NCI-H2196 (cell line): ENCODE measurements at regions not wholly inside any gene's neighbourhood (a gene's known extent, or its start where the extent isn't known, plus 50 kb on each side); places are given as distances from the start of the nearest gene placed in this dataset.
"Not testable (repeated sequence)": the region's sequence is repeated elsewhere in the genome, so short reads cannot be mapped to it uniquely, and the experiment has no call there.

Experiments used
- DNase-seq: peaks from one replicate; lab custom pipeline; 2025; ENCODE audit not compliant: unreplicated experiment; lab: John Stamatoyannopoulos, UW

DNA sequence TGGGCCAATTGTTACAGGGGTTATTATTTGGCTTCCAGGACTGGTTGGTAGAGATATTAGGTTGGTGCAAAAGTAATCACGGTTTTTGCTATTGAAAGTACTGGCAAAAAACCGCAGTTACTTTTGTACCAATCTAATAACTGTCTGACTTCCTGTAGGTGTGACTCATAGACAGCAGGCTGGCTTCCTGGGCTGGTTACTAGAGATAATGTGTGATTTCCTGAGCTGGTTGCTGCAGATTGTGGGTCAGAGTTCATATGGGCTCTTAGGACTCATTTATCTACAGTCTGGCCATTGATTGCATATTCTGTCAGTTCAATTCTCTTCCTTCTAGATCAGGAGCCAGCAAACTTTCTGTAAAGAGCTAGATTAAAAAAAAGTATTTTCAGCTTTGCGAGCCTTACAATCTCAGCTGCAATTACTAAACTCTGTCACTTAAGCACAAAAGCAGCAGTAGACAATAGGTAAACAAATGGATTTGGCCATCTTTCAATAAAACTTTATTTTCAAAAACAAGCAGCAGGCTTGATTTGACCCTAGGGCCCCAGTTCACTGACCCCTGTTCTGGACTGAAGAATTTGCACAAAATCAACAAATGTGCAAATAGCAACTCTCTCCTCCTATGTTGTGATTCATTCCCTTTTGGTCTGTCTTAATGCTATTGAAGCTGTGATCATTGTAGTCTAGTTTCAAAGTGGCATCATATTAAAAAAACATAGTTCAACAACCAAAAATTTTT, 50.8 kb upstream of the BOD1L1 start:
- DNase-seq: no peak

DNA sequence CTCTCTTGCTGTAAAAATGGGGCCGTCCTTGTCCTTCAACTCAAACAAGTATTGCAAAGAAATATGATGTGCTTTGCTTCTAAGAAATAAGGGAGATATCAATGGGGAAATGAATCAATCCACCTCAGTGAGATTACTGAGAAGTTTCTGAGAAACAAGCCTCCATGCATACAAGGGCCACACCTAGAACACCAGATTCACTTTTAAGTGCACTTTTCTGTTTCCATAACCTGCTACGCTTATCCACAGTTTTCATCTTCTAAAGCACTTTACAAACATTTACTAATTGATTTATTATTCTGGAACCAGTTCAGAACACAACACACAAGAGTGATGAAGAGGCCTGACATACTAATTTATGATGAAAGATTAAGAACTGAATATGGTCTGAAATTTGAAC, 54.0 kb upstream of the BOD1L1 start:
- no peak for DNase-seq

DNA sequence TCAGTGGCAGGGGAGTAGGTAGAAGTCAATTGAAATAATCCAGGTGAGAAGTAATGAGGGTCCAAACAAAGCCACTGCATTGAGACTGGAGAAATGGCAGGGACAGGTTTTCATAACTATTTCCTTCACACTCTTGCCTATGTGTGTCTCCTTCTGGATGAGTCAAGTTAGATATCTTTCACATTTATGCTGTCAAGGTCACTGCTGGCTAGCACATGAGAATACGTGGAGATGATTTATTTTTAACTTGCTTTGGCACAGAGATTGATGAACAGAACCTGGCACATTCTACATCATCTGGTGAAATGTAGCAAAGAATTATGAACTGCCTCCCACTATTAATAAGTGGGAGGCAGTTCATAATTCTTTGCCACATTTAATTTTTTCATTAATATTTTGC, 66.7 kb upstream of the BOD1L1 start:
- DNase-seq: no peak

DNA sequence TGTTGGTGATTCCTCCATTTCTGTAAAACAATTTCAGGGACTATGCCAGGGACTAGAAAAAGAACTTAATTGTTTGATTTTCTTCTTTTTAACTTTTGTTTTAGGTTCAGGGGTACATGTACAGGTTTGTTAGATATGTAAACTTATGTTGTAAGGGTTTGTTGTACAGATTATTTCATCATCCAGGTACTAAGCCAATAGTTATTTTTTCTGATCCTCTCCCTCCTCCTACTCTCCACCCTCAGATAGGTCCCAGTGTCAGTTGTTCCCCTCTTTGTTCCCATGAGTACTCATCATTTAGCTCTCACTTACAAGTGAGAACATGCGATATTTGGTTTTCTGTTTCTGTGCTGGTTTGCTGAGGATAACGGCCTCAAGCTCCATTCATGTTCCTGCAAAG, 70.8 kb upstream of the BOD1L1 start:
- DNase-seq: no peak

- no peak for DNase-seq
These were observed 72.7 kb upstream of the BOD1L1 start for GRCh38 chr4:13700021-13700857.

DNA sequence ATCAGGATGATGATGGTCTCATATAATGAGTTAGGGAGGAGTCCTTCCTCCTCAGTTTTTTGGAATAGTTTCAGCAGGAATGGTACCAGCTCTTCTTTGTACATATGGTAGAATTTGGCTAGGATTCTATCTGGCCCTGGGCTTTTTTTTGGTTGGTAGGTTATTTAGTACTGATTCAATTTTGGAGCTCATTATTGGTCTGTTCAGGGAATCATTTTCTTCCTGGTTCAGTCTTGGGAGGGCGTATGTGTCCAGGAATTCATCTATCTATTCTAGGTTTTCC, 73.3 kb upstream of the BOD1L1 start:
- DNase-seq: not testable (repeated sequence)

- DNase-seq: no peak
These were observed 74.5 kb upstream of the BOD1L1 start for GRCh38 chr4:13701937-13702446.

GRCh38 chr4:13703096-13703495, 75.6 kb upstream of the BOD1L1 start:
- no peak for DNase-seq

DNA sequence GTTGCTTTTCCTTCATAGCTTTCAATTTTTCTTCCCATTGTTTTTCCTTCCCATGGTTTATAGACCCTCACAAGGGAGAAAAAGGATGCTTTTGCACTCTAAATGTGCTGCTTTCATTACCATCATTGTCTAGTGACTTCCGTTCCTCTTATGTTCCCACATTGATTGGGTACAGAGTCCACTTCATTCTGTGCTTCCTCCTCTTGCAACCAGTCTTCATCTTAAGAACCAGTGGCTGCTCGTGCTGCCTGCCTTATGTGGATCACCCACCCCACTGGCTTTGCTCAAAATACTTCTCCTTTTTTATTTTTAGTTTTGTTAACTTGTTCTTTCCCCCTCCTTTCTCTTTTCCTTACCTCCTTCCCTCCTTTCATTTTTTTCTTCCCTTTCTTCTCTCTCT, 76.5 kb upstream of the BOD1L1 start:
- DNase-seq: no peak

GRCh38 chr4:13704761-13705160, 77.2 kb upstream of the BOD1L1 start:
- DNase-seq: no peak

GRCh38 chr4:13705521-13706041, 78.1 kb upstream of the BOD1L1 start:
- peak; percentile 49 for DNase-seq

- no peak for DNase-seq
These were observed 78.6 kb upstream of the BOD1L1 start for GRCh38 chr4:13706120-13706519.

DNA sequence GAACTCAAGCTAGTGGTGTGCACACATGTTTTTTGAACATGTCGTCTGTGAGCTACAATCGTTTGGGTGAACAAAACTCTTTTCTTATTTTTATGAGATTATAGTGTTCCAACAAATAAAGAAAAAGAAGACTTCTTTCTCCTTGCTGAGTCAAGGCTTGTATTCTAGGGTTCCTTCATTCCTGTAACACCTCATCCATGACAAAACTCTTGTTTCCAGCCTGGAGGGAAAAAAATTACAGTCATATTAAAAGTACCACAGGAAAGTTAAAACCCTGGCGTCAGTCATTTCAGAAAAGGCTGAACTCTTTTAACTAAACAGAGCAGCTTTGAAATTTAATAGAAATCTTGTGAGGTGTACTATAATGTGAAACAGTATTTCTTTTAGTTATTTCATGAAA, 79.2 kb upstream of the BOD1L1 start:
- DNase-seq: no peak

DNA sequence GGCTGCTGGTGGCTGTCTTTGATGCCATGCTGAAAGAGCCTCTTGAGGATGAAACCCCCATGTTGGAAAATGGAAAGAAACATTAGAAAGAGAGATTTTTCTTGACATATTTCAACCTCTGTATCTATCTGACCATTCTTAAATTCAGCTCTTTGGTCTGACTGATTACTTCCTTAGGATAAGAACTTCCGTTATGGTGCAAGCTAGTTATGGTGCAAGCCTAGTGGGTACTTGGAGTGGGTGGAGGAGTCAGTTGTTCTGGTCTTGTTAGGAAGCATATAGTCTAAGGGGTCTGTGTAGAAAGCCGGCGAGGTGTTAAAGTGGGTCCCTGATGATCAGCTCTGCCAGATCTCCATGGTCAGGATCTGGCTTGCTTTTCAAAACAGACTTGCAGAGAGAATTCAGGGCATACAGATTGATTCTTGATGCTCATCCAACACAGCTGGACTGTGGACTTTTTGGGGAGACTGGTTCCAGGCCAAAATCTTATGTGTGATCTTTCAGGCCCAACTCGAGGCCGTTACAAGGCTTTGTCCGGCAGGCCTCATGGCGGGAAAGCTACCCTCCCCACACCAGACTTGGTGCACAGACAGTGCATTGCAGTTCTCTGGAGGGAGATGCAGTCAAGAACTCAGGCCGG, 82.8 kb upstream of the BOD1L1 start:
- no peak for DNase-seq

- DNase-seq: no peak
These were observed 83.8 kb upstream of the BOD1L1 start for GRCh38 chr4:13711233-13711785.

DNA sequence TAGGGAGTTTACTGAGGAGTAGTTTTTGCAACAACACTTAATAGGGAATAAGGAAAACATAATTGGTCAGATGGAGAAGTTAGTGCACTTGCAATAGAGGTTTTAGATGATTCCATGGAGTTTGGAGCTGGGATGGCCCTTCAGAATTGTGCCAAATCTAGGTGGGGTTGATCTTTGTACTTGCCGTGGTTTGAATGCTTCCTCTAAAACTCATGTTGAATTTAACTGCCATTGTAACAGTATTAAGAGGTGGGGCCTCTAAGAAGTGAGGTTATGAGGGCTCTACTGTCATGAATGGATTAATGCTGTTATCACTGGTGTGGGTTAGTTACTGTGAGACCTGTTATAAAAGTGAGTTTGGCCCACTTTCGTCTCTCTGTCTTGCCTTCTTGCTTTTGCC, 94.4 kb upstream of the BOD1L1 start:
- no peak for DNase-seq

GRCh38 chr4:13722649-13723048, 95.1 kb upstream of the BOD1L1 start:
- DNase-seq: no peak

DNA sequence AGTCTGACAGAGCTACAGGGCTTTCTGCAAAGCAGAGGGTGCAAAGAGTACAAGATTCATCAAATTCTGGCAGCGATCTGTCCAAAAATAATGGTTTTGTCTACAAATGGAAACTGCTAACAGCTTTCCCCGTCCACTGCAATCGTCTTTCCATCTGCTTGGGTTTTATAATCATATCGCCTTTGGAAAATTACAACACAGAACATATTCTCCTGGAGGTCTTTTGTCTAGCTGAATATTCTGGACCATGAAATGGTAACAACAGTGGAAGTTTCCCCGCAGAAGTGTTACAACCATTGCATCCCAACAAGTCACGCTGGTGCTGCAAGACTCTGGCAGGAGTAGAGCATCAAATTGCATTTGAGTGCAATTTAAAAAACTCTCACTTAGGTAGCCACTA, 101.2 kb upstream of the BOD1L1 start:
- no peak for DNase-seq

DNA sequence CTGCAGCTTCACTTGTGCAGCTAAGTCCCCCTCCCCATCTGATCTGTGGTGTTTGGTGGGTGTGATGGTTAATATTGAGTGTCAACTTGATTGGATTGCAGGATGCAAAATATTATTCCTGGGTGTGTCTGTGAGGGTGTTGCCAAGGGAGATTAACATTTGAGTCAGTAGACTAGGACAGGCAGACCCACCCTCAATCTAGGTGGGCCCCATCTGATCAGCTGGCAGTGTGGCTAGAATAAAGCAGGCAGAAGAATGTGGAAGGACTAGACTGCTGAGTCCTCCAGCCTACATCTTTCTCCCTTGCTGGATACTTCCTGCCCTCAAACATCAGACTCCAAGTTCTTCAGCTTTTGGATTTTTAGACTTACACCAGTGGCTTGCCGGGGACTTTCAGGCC, 103.5 kb upstream of the BOD1L1 start:
- no peak for DNase-seq

GRCh38 chr4:13733817-13734216, 106.3 kb upstream of the BOD1L1 start:
- DNase-seq: no peak

DNA sequence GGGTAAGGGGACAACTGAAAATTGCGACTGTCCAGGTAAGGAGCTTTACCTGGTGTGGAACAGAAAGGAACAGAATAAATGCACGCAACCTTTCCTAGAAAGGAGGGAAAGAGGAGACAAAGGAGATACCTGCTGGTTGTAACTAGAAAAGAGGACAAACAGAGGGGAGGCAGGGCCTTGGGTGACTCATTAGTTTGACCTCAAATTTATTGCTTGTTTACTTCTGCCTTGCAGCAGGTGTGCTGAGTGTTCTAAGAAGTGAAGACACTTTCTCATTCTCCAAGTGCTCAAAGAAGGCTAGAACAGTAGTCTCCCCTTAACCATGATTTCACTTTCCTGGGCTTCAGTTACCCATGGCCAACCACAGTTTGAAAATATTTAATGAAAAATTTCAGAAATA, 123.1 kb upstream of the BOD1L1 start:
- no peak for DNase-seq

- not testable (repeated sequence) for DNase-seq
These were observed 134.1 kb upstream of the BOD1L1 start for GRCh38 chr4:13761581-13761980.
